Upper lobe of left lung (tissue), 6 donors: ENCODE measurements at regions not wholly inside any gene's neighbourhood (a gene's known extent, or its start where the extent isn't known, plus 50 kb on each side); places are given as distances from the start of the nearest gene placed in this dataset.

Experiments used
- ATAC-seq, 2 donors: fragments of 200-7000 bp; cut with Tn5 transposase; one replicate each; pipeline ENCODE4 v1.9.1; 2022; ENCODE audit warnings: mild to moderate bottlenecking in 2 of 2, moderate library complexity in 2 of 2; ENCODE audit not compliant: low FRiP score in 2 of 2
- DNase-seq, 2 donors: peaks; one replicate each; pipeline ENCODE4 v3.0.0-alpha.2; 2019 to 2020
- H3K27ac ChIP-seq, 4 donors: fragments of 200-600 bp; sonication (generic); one replicate each; pipeline ENCODE4 v1.5.1; 2016 to 2019
- H3K27me3 ChIP-seq, 4 donors: fragments of 200-600 bp; sonication (generic); one replicate each; pipeline ENCODE4 v1.5.1; 2017 to 2019
- H3K36me3 ChIP-seq, 4 donors: fragments of 200-600 bp; sonication (generic); one replicate each; pipeline ENCODE4 v1.5.1; 2016 to 2019
- H3K4me1 ChIP-seq, 4 donors: fragments of 200-600 bp; sonication (generic); one replicate each; pipeline ENCODE4 v1.5.1; 2018 to 2019
- H3K4me3 ChIP-seq, 4 donors: fragments of 200-600 bp; sonication (generic); one replicate each; pipeline ENCODE4 v1.5.1; 2017 to 2019; ENCODE audit warnings: mild to moderate bottlenecking in 2 of 4, moderate library complexity in 1 of 4
- H3K9me3 ChIP-seq, 4 donors: fragments of 200-600 bp; sonication (generic); one replicate each; pipeline ENCODE4 v1.5.1; 2018 to 2019
- EP300 ChIP-seq, 4 donors: sonication (generic); formaldehyde crosslinking; IDR thresholded peaks; one replicate each; pipeline ENCODE4 v1.5.1; 2017; ENCODE audit warnings: antibody characterized with exemption in 4 of 4, control low read depth in 2 of 4
- POLR2A ChIP-seq, 4 donors: fragments of 450-650 bp; IDR thresholded peaks; one replicate each; pipeline ENCODE4 v1.5.1; 2016 to 2017; ENCODE audit warnings: antibody characterized with exemption in 4 of 4, mild to moderate bottlenecking in 2 of 4
- POLR2AphosphoS5 ChIP-seq, 2 donors: sonication (generic); formaldehyde crosslinking; IDR thresholded peaks; one replicate each; pipeline ENCODE4 v1.5.1; 2017; ENCODE audit warnings: antibody characterized with exemption in 2 of 2
- WGBS, 2 donors: methylation state at CpG; one replicate each; pipeline ENCODE4 v1.1.5; 2017 to 2018; 5-methylcytosine and 5-hydroxymethylcytosine counted together
- TF ChIP-seq, protein P1 (sequence below), 6 experiments: fragments of 450-650 bp in 4 of 6; fragments of 200-600 bp in 2 of 6; sonication (generic) in 2 of 6; IDR thresholded peaks; one replicate each; pipeline ENCODE4 v1.5.1; 2016 to 2019; ENCODE audit warnings: antibody characterized with exemption in 6 of 6
- donor health status: DM: no; HTN: no; CAD: no; lungs with moderate emphysema.
- donor health status: DM: no; HTN: yes; CAD: no; lungs with severe emphysema.

DNA sequence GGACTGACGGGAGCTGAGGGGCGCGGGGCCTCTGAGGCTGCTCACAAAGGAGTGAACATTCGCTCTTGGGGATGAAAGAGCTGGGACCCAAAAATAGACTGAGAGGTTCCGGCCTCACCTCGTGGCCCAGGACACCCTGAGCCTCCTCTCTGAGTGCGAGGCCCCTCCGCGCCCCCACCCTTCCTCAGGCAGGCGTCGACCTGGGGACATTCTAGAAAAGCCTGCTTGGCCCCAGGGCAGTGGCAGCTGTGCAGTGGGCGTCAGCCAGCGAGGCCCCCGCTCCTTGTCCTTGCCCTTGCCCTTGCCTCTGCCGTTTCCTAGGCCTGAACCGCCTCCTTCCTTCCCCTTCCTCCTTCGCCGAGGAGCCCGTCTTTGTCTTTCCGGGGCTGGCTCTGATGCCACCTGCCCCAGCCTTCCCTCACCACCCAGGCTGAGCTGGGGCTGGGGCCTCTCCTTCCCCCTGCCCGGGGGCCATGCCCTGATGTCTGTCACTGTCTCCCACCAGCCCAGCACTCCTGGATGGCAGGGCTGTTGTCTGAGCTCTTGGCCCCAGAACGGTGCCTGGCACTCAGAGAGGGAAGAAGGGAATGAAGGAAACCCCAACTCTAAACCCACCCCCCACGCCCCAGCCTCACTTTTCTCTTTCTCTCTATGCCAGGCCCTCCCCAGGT is 208.2 kb upstream of the RTL1 start:
- peak; percentile 8 to 62 for DNase-seq
- Histone ChIP-seq H3K36me3 (no peaks in the 10 kb centered on the region), H3K9me3 (peaks cover 0 to 4% (median 0%) of the 10 kb centered on the region in 4 donors), H3K27me3 (no peaks in the 10 kb centered on the region), H3K27ac (no peak overlapping the region), H3K4me3 (no peak overlapping the region), H3K4me1 (no peaks in the 10 kb centered on the region)
- no peak for ATAC-seq
- TF ChIP-seq POLR2AphosphoS5 (IDR thresholded peaks at IDR 0.05) (no peak), POLR2A (IDR thresholded peaks at IDR 0.05) (no peak), EP300 (IDR thresholded peaks at IDR 0.05) (no peak)
- TF ChIP-seq, protein P1, sequence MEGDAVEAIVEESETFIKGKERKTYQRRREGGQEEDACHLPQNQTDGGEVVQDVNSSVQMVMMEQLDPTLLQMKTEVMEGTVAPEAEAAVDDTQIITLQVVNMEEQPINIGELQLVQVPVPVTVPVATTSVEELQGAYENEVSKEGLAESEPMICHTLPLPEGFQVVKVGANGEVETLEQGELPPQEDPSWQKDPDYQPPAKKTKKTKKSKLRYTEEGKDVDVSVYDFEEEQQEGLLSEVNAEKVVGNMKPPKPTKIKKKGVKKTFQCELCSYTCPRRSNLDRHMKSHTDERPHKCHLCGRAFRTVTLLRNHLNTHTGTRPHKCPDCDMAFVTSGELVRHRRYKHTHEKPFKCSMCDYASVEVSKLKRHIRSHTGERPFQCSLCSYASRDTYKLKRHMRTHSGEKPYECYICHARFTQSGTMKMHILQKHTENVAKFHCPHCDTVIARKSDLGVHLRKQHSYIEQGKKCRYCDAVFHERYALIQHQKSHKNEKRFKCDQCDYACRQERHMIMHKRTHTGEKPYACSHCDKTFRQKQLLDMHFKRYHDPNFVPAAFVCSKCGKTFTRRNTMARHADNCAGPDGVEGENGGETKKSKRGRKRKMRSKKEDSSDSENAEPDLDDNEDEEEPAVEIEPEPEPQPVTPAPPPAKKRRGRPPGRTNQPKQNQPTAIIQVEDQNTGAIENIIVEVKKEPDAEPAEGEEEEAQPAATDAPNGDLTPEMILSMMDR (IDR thresholded peaks at IDR 0.05): no peak
- 65 to 69% methylated on average over 19 to 22 of the region's 23 CpGs for WGBS, 2 donors

DNA sequence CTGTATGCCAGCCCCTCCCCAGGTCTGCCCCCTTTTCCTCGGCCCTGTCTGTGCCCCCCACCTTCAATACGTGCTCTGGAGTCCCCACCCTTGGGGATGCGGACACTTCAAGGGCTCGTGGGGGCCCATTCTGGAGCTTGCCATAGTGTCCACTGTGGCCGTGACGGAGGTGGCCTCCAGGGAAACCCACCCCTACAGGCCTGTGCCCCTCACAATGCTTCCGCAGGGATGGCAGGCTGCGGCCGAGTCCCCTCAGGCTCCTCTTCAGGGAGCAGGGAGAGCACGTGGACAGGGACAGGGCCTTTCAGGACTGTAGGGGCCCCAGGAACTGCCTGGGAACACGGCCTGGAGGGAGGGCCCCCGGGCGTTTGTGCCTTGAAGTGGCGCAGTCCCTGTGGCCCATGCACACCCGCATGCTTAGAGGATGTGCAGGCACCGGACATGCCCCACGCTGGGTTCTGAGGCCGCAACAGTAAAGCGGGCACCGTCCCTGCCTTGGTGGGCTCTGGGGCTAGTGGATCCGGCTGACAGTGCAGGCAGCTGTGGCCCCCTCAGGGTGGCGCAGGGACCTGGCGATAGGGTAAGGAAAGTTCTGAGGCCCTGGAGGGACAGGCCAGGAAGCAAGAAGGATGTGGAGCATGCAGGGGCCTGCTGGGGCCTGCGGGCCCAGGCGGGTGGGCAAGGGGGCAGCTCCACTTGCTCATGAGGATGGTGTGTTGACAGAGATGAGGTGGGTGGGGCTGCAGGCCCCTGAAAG is 209.0 kb upstream of the RTL1 start:
- H3K27me3 ChIP-seq: no peaks in the 10 kb centered on the region
- no peaks in the 10 kb centered on the region for H3K9me3 ChIP-seq
- no peaks in the 10 kb centered on the region for H3K4me1 ChIP-seq
- ATAC-seq (no peak), DNase-seq (peak; percentile 14 to 71)
- no peaks in the 10 kb centered on the region for H3K36me3 ChIP-seq
- 73 to 88% methylated on average over 10 to 25 of the region's 25 CpGs for WGBS, 2 donors
- H3K27ac ChIP-seq: no peak overlapping the region
- TF ChIP-seq EP300 (IDR thresholded peaks at IDR 0.05) (no peak), POLR2AphosphoS5 (IDR thresholded peaks at IDR 0.05) (no peak), POLR2A (IDR thresholded peaks at IDR 0.05) (no peak)
- TF ChIP-seq, protein P1 (IDR thresholded peaks at IDR 0.05): no peak
- H3K4me3 ChIP-seq: no peak overlapping the region

DNA sequence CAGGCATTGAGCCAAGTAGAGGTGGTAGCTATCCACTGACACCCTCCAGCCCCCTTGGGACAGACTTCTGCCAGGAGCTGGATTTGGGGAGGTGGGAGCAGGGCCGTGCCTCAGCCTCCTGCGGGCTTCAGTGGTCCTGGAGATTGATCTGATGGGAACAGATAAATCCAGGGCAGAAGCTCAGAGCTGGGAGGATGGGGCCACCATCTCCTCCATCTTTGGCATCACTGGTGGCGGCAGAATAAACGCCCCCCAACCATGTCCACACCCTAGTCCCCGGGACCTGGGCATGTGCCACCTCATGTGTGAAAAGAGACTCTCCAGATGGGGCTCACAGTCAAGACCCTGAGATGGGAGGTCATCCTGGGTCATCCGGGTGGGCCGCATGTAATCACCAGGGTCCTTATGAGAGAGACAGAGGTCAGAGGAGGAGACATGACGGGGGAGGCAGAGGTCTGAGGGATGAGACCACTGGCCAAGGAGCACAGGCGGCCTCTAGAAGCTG is 209.6 kb upstream of the RTL1 start:
- H3K27ac ChIP-seq: no peak overlapping the region
- no peak overlapping the region for H3K4me3 ChIP-seq
- DNase-seq (peak in 1 of 2 donors; percentile 17), ATAC-seq (no peak)
- no peaks in the 10 kb centered on the region for H3K4me1 ChIP-seq
- H3K9me3 ChIP-seq: no peaks in the 10 kb centered on the region
- no peak for TF ChIP-seq POLR2A (IDR thresholded peaks at IDR 0.05)
- no peak for TF ChIP-seq POLR2AphosphoS5 (IDR thresholded peaks at IDR 0.05)
- TF ChIP-seq, protein P1 (IDR thresholded peaks at IDR 0.05): no peak
- TF ChIP-seq EP300 (IDR thresholded peaks at IDR 0.05): no peak
- H3K36me3 ChIP-seq: no peaks in the 10 kb centered on the region
- WGBS, 2 donors: 90 to 93% methylated on average over 9 of the region's 9 CpGs
- H3K27me3 ChIP-seq: no peaks in the 10 kb centered on the region

DNA sequence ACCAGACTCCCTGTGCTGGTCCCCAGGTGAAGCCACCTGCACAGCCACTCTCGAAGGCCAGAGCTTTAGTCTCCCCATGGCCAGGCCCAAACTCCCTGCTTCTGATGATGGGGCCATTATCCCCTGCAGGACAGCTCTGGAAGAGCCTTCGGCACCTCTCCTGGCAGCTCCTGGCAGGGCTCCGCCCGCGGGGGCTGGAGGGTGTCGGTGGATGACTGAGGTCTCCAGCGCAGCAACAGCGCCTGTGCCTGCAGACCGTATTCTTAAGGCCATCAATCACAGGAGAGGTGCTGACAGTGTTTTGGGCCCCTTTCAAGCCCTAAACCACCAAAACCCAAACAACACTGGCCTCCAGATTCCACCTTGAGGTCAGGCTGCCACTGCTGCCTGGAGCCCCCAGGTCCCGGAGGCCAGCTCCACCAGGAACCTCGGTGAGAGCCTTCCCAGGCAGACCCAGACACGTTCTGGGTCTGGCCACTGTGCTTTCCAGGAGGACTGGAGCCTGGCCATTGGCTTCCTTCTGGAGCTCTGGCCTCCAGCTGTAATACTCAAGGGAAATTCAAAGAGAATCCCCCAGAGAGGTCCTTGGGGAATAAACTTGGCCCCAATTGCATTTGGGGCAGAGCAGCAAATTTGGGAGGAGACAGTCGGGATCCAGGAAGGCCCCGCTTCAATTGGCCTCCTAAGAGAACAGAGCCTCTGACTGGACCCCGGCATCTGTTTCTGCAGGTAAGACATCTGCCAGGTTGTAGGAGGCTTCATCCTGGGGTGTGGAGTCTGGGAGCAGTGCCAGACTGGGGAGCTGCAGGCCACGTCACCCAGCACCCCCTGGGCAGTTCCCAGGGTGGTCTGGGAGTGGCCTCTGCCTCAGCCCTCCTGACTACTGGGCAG is 210.6 kb upstream of the RTL1 start:
- Histone ChIP-seq H3K27me3 (no peaks in the 10 kb centered on the region), H3K4me3 (no peak overlapping the region), H3K4me1 (no peaks in the 10 kb centered on the region), H3K9me3 (no peaks in the 10 kb centered on the region), H3K27ac (no peak overlapping the region), H3K36me3 (no peaks in the 10 kb centered on the region)
- WGBS, 2 donors: 78 to 83% methylated on average over 11 to 16 of the region's 16 CpGs
- ATAC-seq (no peak), DNase-seq (peak in 1 of 2 donors; percentile 14)
- TF ChIP-seq POLR2A (IDR thresholded peaks at IDR 0.05) (no peak), POLR2AphosphoS5 (IDR thresholded peaks at IDR 0.05) (no peak), EP300 (IDR thresholded peaks at IDR 0.05) (no peak)
